SK-N-SH treated with all-trans-retinoic acid at 6 μM for 48 hours (cell line): ENCODE measurements at regions not wholly inside any gene's neighbourhood (a gene's known extent, or its start where the extent isn't known, plus 50 kb on each side); places are given as distances from the start of the nearest gene placed in this dataset.

ENCODE experiments used
- ARNTL ChIP-seq: fragments of 450-650 bp; formaldehyde crosslinking; IDR thresholded peaks from 2 replicates; pipeline ENCODE4 v1.5.0; 2020; ENCODE audit warnings: low read depth, mild to moderate bottlenecking, moderate library complexity, borderline replicate concordance
- CSDC2 ChIP-seq: fragments of 250-450 bp; sonication (Bioruptor Pico); IDR thresholded peaks from 2 replicates; pipeline ENCODE4 v1.5.0; 2020; ENCODE audit warnings: mild to moderate bottlenecking, moderate library complexity
- CSRNP3 ChIP-seq: fragments of 250-450 bp; sonication (Bioruptor Pico); IDR thresholded peaks from 2 replicates; pipeline ENCODE4 v1.5.1; 2021; ENCODE audit warnings: mild to moderate bottlenecking, moderate library complexity
- ESRRG ChIP-seq: fragments of 250-450 bp; sonication (Bioruptor Pico); IDR thresholded peaks from 2 replicates; pipeline ENCODE4 v1.6.1; 2021; ENCODE audit warnings: mild to moderate bottlenecking
- ISL1 ChIP-seq: fragments of 250-450 bp; sonication (Bioruptor Pico); IDR thresholded peaks from 2 replicates; pipeline ENCODE4 v2.1.2; 2022; ENCODE audit warnings: mild to moderate bottlenecking, moderate library complexity
- PATZ1 ChIP-seq: fragments of 250-450 bp; sonication (Bioruptor Pico); IDR thresholded peaks from 2 replicates; pipeline ENCODE4 v1.8.0; 2020; ENCODE audit warnings: mild to moderate bottlenecking, moderate library complexity, borderline replicate concordance
- POU6F1 ChIP-seq: fragments of 250-450 bp; sonication (Bioruptor Pico); IDR thresholded peaks from 2 replicates; pipeline ENCODE4 v1.8.0; 2021; ENCODE audit warnings: low read depth, mild to moderate bottlenecking, moderate library complexity, borderline replicate concordance
- RARB ChIP-seq: fragments of 250-450 bp; sonication (Bioruptor Pico); IDR thresholded peaks from 2 replicates; pipeline ENCODE4 v1.8.0; 2021; ENCODE audit warnings: mild to moderate bottlenecking, moderate library complexity
- TCF4 ChIP-seq: fragments of 250-450 bp; sonication (Bioruptor Pico); IDR thresholded peaks from 2 replicates; pipeline ENCODE4 v1.8.0; 2021; ENCODE audit warnings: mild to moderate bottlenecking, moderate library complexity, borderline replicate concordance
- TOX ChIP-seq: fragments of 250-450 bp; sonication (Bioruptor Pico); IDR thresholded peaks from 2 replicates; pipeline ENCODE4 v1.8.0; 2021; ENCODE audit warnings: mild to moderate bottlenecking, moderate library complexity, borderline replicate concordance
- ZFP3 ChIP-seq: fragments of 250-450 bp; sonication (Bioruptor Pico); IDR thresholded peaks from 2 replicates; pipeline ENCODE4 v1.5.0; 2020; ENCODE audit warnings: mild to moderate bottlenecking, moderate library complexity
- ZNF565 ChIP-seq: fragments of 450-650 bp; formaldehyde crosslinking; conservative IDR thresholded peaks from 2 replicates; pipeline ENCODE4 v1.5.0; 2020; ENCODE audit warnings: low read depth, mild to moderate bottlenecking, moderate library complexity
- ZNF70 ChIP-seq: fragments of 450-650 bp; formaldehyde crosslinking; IDR thresholded peaks from 2 replicates; pipeline ENCODE4 v1.5.0; 2020; ENCODE audit warnings: mild to moderate bottlenecking, moderate library complexity
- ZNF8 ChIP-seq: fragments of 450-650 bp; formaldehyde crosslinking; IDR thresholded peaks from 2 replicates; pipeline ENCODE4 v1.5.0; 2020; ENCODE audit warnings: mild to moderate bottlenecking, moderate library complexity

DNA sequence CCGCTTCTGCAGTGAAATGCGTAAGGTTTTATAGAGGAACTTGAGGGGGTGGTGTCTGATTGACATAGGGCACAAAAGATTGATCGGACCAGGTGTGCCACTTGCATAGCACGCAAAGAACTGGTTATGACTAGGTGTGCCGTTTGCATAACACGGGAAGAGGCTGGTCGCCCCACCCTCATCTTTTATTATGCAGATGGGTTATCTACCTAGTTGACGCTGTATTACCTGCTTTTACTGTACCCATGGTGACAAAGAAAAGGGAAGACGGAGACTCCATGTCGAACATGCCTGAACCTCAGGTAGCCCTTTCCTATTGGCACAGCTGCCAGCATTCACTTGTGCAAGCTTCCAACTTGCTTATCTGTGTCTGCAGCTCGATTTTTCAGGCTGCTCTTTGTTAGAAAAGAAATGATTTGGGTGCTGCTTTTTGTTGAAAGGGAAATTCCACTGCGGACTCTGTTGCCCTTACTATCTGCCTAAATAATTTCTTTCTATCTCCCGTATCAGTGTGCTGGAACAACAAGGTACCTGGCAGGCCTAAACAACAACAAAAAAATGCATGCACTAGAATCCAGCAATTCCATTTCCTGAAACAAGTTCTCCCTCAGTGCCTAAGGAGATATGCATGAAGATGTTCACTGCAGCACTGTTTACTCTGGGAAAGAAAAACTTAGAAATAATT lies 194.4 kb upstream of the KAZN start:
- TF ChIP-seq RARB (no peak), POU6F1 (CRISPR knock-in tag) (no peak), TOX (CRISPR knock-in tag) (no peak), ZFP3 (CRISPR knock-in tag) (no peak), ZNF70 (no peak), ESRRG (CRISPR knock-in tag) (no peak), PATZ1 (CRISPR knock-in tag) (no peak), CSRNP3 (CRISPR knock-in tag) (no peak), CSDC2 (no peak), ARNTL (no peak), ZNF8 (no peak), TCF4 (CRISPR knock-in tag) (no peak), ISL1 (CRISPR knock-in tag) (no peak), ZNF565 (CRISPR knock-in tag) (no peak)
